ENCODE measurements at regions not wholly inside any gene's neighbourhood (a gene's known extent, or its start where the extent isn't known, plus 50 kb on each side); places are given as distances from the start of the nearest gene placed in this dataset.

DNA sequence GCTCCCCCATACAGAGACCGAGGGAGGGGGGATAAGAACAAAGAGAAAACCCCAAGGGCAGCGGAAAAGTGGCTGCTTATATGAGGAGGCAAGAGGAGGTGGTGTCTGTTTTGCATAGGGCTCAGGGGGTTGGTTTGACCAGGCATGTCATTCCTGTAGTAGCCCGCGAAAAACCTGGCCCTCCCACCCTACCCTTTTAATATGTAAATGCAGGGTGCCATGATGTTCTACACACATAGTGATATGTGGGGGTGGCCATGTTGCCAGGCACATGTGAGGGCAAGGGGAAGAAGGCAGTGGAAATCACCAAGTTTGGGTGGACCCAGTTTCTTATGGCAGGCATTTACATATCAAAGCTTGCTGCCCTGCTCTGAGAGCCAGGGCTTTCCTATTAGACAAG, 203.5 kb upstream of the UBL3 start:
- Histone ChIP-seq H3K4me3 (ENCODE audit: low read length) (peak overlapping the region; percentile 34; the same call in 1 of the 2 replicates), H3K27me3 (ENCODE audit: insufficient read depth, low read length) (no peaks in the 10 kb centered on the region), H3K27ac (ENCODE audit: low read length) (peak overlapping the region; percentile 85), H3K9me3 (ENCODE audit: insufficient read depth, low read depth, low read length) (peaks cover 22% of the 10 kb centered on the region), H3K36me3 (ENCODE audit: insufficient read depth, low read depth, low read length) (no peaks in the 10 kb centered on the region), H3K9ac (ENCODE audit: low read depth, low read length) (peak overlapping the region; percentile 81; the same call in 1 of the 2 replicates), H3K4me1 (ENCODE audit: insufficient read depth, low read length) (peaks cover 26% of the 10 kb centered on the region; the same call in 1 of the 2 replicates)

DNA sequence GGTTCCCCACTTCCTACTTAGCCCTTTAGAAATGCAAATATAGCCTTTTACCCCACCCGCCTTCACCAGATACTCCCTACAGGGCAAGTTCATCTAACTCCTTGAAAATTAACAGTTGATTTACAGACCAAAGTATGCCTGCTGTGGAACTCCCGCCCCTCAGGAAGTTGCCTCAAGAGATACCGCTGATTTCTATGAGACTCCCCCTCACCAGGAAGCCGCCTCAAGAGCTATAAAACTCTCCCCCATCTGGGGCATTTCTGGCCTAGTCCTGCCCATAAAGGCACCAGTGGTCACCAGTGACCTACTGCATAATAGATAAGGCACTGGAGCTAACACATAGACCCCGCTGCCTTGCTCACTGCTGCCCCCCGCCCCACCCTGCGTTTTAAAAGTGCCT, 201.7 kb upstream of the UBL3 start:
- H3K27ac ChIP-seq (ENCODE audit: low read length) = peak overlapping the region; percentile 53

DNA sequence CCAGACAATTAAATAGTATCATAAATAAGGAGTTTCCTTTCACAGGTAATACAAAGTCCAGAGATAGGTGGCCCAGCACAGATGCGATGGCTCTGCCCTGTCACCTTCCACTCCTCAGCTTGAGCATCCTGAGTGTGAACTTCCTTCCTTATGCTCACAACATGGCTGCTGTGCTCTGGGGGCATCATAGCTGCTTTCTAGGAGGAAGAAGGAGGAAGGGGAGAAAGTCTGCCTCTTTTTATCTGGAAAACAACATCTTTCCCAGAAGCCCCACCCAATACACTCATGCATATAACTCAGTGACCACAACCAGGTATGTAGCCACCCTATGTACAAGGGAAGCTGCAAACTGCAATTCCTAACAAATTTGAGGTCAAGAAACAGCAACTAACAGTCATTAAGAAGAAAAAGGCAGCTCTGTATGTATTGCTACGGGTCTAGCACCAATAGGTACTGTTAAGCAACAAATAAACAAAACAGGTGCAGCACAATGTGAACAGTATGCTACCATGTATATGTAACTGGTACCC, 201.2 kb upstream of the UBL3 start:
- Histone ChIP-seq H3K27ac (ENCODE audit: low read length) (peak overlapping the region; percentile 53), H3K4me3 (ENCODE audit: low read length) (peak overlapping the region; percentile 34; the same call in 1 of the 2 replicates), H3K9ac (ENCODE audit: low read depth, low read length) (peak overlapping the region; percentile 61; the same call in 1 of the 2 replicates), H3K4me1 (ENCODE audit: insufficient read depth, low read length) (peaks cover 26% of the 10 kb centered on the region; the same call in 1 of the 2 replicates), H3K9me3 (ENCODE audit: insufficient read depth, low read depth, low read length) (no peaks in the 10 kb centered on the region; the same call in 1 of the 2 replicates), H3K36me3 (ENCODE audit: insufficient read depth, low read depth, low read length) (no peaks in the 10 kb centered on the region), H3K27me3 (ENCODE audit: insufficient read depth, low read length) (no peaks in the 10 kb centered on the region)

More for the DNA sequence above, 201.7 kb upstream of the UBL3 start:
- peaks cover 4% of the 10 kb centered on the region; the same call in 1 of the 2 replicates for H3K9me3 ChIP-seq (ENCODE audit: insufficient read depth, low read depth, low read length)
- no peaks in the 10 kb centered on the region for H3K27me3 ChIP-seq (ENCODE audit: insufficient read depth, low read length)
- peaks cover 26% of the 10 kb centered on the region; the same call in 1 of the 2 replicates for H3K4me1 ChIP-seq (ENCODE audit: insufficient read depth, low read length)
- H3K9ac ChIP-seq (ENCODE audit: low read depth, low read length) = peak overlapping the region; percentile 61; the same call in 1 of the 2 replicates
- peak overlapping the region; percentile 34; the same call in 1 of the 2 replicates for H3K4me3 ChIP-seq (ENCODE audit: low read length)
- H3K36me3 ChIP-seq (ENCODE audit: insufficient read depth, low read depth, low read length) = no peaks in the 10 kb centered on the region

DNA sequence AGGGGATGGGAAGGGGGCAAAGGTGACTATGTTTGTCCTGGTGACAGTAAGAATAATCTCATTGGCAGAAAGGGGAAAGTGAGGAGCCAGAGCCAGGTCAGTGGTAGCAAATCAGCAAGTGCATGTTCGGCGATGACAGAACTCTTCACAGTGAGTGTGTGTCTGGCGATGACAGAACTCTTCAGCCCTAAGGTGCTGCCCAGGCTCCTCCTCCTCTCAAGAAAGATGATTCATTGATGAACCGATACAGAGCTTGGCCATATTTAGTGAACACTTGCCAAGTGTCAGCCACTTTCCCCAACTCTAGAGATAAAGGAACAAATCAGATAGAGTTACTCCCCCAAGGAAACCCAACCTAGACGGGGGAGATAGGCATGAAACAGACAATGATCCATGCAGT, 199.3 kb upstream of the UBL3 start:
- no peak overlapping the region for H3K4me3 ChIP-seq (ENCODE audit: low read length)
- H3K9me3 ChIP-seq (ENCODE audit: insufficient read depth, low read depth, low read length) = no peaks in the 10 kb centered on the region; the same call in 1 of the 2 replicates
- peaks cover 26% of the 10 kb centered on the region; the same call in 1 of the 2 replicates for H3K4me1 ChIP-seq (ENCODE audit: insufficient read depth, low read length)
- H3K9ac ChIP-seq (ENCODE audit: low read depth, low read length) = no peak overlapping the region
- H3K27me3 ChIP-seq (ENCODE audit: insufficient read depth, low read length) = no peaks in the 10 kb centered on the region
- H3K27ac ChIP-seq (ENCODE audit: low read length) = no peak overlapping the region
- no peaks in the 10 kb centered on the region for H3K36me3 ChIP-seq (ENCODE audit: insufficient read depth, low read depth, low read length)

DNA sequence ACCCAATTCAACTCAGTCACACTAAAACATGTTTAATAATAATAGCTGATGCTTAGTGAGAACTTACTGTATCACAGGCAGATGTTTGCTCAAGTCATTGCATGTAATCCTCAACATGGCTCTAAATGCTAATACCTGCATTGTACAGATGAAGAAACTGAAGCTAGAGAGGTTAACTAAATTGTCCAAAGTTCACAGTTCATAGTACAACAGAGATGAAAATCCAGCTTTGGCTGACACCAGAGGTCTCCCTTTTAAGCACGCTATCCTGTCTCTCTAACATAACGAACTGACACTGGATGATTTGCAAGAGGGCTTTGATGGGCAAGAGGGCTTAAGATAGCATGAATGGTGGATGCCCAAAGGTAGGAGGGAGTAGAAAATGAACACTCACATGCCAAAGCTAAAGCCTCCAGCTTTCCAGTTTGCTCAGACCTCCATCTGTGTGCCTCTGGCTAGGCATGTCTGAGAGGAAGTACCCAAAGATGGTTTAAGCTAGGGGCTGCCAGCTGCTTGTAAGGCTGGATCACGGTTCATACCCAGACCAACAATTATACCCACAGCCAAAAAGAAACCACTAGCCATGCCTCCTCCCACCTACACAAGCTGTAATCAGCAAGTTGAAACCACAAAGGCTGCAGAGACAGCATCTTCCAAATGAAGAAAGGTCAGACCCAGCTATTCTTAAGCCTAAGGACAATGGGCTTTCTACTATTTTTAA, 196.9 kb upstream of the UBL3 start:
- Histone ChIP-seq H3K4me3 (ENCODE audit: low read length) (no peak overlapping the region), H3K4me1 (ENCODE audit: insufficient read depth, low read length) (peaks cover 11% of the 10 kb centered on the region; the same call in 1 of the 2 replicates), H3K27ac (ENCODE audit: low read length) (no peak overlapping the region)

DNA sequence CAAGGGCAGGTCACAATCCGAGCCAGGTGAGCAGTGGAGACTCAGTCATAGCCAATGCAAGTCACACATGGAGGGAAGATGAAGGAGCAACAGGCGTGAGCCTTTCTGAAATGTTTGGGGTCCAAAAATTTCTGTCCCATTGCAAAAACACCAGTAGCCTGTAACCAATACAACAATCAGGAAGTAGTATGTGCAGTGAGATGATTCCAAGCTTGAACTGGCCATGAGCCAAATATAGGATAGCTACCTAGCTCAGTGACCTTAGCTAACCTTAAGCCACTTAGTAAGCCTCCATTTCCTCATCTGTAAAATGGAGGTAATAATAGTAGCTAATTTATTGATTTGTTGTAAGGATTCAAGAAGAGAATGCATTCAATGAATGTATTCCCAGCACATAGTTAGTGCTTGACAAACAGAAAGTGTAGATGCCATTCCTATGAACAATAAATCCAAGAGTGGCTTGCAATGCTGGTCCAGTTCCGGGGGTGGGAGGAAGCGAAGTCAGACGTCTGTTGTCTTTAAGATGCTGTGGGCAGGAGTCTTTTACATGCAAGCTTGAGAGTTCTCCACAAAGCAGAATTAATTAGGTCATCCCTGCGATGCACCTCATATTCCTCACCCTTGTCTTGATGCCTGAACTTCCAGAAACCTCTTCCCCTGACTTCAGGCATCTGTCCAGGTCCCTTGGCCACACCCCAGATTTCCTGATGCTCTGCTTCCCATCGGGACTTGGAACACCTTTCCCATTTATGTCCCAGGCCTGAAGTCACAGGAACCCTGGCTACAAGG, 195.7 kb upstream of the UBL3 start:
- Histone ChIP-seq H3K9me3 (ENCODE audit: insufficient read depth, low read depth, low read length) (no peaks in the 10 kb centered on the region), H3K9ac (ENCODE audit: low read depth, low read length) (no peak overlapping the region), H3K27me3 (ENCODE audit: insufficient read depth, low read length) (no peaks in the 10 kb centered on the region), H3K4me3 (ENCODE audit: low read length) (no peak overlapping the region), H3K27ac (ENCODE audit: low read length) (no peak overlapping the region), H3K36me3 (ENCODE audit: insufficient read depth, low read depth, low read length) (no peaks in the 10 kb centered on the region), H3K4me1 (ENCODE audit: insufficient read depth, low read length) (no peaks in the 10 kb centered on the region)

More for the DNA sequence above, 196.9 kb upstream of the UBL3 start:
- Histone ChIP-seq H3K27me3 (ENCODE audit: insufficient read depth, low read length) (no peaks in the 10 kb centered on the region), H3K9me3 (ENCODE audit: insufficient read depth, low read depth, low read length) (no peaks in the 10 kb centered on the region), H3K36me3 (ENCODE audit: insufficient read depth, low read depth, low read length) (no peaks in the 10 kb centered on the region), H3K9ac (ENCODE audit: low read depth, low read length) (no peak overlapping the region)

DNA sequence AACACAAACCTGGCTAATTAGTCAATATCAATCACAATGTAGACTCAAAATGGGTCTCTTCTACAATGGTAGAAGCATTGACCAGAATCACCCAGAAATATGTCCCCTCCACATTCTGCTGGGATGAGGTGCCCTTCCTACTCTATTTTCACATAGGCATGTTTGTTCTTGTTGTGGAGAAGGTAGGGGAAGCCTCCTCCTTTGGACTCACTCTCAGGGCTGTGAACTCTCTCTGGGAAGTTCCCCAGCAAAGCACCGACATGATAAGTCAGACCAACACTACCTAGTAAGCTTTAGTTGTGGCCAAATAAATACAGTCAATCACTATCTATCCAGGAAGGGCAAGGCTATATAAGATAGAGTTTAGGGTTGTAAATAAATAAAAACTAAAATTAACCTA, 194.5 kb upstream of the UBL3 start:
- no peak overlapping the region for H3K27ac ChIP-seq (ENCODE audit: low read length)
- no peaks in the 10 kb centered on the region for H3K36me3 ChIP-seq (ENCODE audit: insufficient read depth, low read depth, low read length)
- no peak overlapping the region for H3K4me3 ChIP-seq (ENCODE audit: low read length)
- H3K4me1 ChIP-seq (ENCODE audit: insufficient read depth, low read length) = no peaks in the 10 kb centered on the region
- H3K9me3 ChIP-seq (ENCODE audit: insufficient read depth, low read depth, low read length) = no peaks in the 10 kb centered on the region
- no peaks in the 10 kb centered on the region for H3K27me3 ChIP-seq (ENCODE audit: insufficient read depth, low read length)
- no peak overlapping the region for H3K9ac ChIP-seq (ENCODE audit: low read depth, low read length)

DNA sequence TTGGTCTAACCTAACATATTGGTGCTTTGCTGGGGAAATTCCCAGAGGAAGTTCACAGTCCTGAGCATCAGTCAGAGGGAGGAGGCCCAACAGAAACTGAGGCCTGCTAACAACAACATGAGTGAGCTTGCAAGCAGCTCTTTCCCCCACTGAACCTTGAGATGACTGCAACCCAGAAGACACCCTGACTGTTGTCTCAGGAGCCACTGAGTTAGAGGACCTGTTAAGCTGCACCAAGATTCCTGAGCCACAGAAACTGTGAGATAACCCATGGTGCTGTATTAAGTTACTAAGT, 193.2 kb upstream of the UBL3 start:
- no peaks in the 10 kb centered on the region for H3K36me3 ChIP-seq (ENCODE audit: insufficient read depth, low read depth, low read length)
- H3K9me3 ChIP-seq (ENCODE audit: insufficient read depth, low read depth, low read length) = no peaks in the 10 kb centered on the region
- H3K27me3 ChIP-seq (ENCODE audit: insufficient read depth, low read length) = no peaks in the 10 kb centered on the region; the same call in 1 of the 2 replicates
- H3K4me1 ChIP-seq (ENCODE audit: insufficient read depth, low read length) = peaks cover 7% of the 10 kb centered on the region; the same call in 1 of the 2 replicates
- H3K27ac ChIP-seq (ENCODE audit: low read length) = no peak overlapping the region
- no peak overlapping the region for H3K9ac ChIP-seq (ENCODE audit: low read depth, low read length)
- H3K4me3 ChIP-seq (ENCODE audit: low read length) = no peak overlapping the region

DNA sequence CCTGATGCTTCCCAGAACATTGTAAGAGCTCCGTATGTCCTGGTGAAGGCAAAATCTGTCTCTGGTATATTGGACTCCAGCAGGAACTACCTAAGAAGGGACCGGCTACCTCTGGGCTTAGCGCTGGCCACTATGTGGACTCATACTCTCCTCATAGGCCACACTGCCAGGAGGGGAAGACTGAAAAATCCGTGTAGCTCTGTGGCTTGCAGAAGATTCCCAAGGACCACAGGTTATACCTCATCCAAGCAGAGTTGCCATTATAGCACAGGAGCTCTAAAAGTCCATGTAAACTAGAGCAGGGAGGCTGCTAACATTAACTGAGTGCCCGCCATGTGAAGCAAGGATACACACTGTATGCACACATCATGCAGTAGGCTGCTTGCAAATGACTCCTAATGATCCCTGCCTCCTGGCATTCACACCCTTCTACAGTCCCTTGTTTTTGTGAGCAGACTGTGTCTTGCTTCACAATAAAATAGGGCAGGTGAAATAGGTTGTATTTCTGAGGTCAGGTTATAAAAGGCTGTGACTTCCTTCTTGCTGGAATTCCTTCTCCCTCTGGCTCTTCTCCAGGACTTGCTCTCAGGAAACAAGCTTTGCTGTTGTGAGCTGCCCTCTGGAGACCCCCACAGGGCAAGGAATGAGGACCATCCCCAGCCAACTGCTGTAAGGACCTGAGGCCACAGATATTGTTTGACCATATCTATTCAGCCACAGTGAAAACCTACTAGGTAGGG, 192.6 kb upstream of the UBL3 start:
- H3K36me3 ChIP-seq (ENCODE audit: insufficient read depth, low read depth, low read length) = no peaks in the 10 kb centered on the region
- H3K9me3 ChIP-seq (ENCODE audit: insufficient read depth, low read depth, low read length) = no peaks in the 10 kb centered on the region
- peaks cover 7% of the 10 kb centered on the region; the same call in 1 of the 2 replicates for H3K4me1 ChIP-seq (ENCODE audit: insufficient read depth, low read length)
- H3K27ac ChIP-seq (ENCODE audit: low read length) = no peak overlapping the region
- H3K4me3 ChIP-seq (ENCODE audit: low read length) = no peak overlapping the region
- no peak overlapping the region for H3K9ac ChIP-seq (ENCODE audit: low read depth, low read length)
- H3K27me3 ChIP-seq (ENCODE audit: insufficient read depth, low read length) = no peaks in the 10 kb centered on the region; the same call in 1 of the 2 replicates

DNA sequence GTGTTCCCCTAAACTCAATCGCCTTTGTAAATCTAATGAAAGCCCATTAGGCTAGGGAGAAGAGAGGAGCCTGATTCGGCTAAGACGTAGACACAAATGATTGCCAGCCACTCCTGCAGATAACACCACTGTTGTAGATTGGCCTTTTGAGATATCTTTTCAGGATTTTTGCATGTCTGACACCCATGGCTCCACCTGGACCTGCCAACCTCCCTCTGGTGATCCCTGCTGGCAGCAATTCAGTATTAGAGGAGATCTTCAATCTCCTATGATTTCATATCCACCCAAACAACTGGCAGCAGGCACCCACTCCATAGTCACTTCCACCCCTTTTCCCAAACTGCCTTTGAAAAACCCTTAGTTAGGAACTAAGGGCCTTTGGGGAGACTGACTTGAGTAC, 191.9 kb upstream of the UBL3 start:
- H3K4me3 ChIP-seq (ENCODE audit: low read length) = no peak overlapping the region
- H3K4me1 ChIP-seq (ENCODE audit: insufficient read depth, low read length) = peaks cover 12% of the 10 kb centered on the region; the same call in 1 of the 2 replicates
- no peaks in the 10 kb centered on the region for H3K36me3 ChIP-seq (ENCODE audit: insufficient read depth, low read depth, low read length)
- no peaks in the 10 kb centered on the region; the same call in 1 of the 2 replicates for H3K27me3 ChIP-seq (ENCODE audit: insufficient read depth, low read length)
- H3K9ac ChIP-seq (ENCODE audit: low read depth, low read length) = no peak overlapping the region
- no peak overlapping the region for H3K27ac ChIP-seq (ENCODE audit: low read length)
- H3K9me3 ChIP-seq (ENCODE audit: insufficient read depth, low read depth, low read length) = no peaks in the 10 kb centered on the region

DNA sequence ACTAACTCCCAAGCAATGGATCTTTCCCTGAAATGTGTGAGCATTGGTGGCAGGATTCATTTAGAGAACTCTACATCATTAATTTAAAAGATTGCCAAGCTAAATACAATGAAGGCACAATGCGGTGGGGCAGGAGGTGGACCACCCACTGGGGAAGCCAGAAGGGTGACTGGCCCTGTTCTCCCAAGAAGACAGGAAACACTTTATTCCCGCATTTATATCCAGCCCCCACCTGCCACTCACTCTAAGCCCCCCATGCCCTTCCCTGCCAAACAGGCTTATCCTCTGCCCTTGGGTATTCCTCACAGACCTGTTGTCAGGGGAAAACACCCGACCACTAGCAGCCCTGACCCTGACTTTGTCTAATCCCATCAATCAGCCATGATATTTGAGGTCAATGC, 189.1 kb upstream of the UBL3 start:
- no peaks in the 10 kb centered on the region; the same call in 1 of the 2 replicates for H3K27me3 ChIP-seq (ENCODE audit: insufficient read depth, low read length)
- no peaks in the 10 kb centered on the region for H3K9me3 ChIP-seq (ENCODE audit: insufficient read depth, low read depth, low read length)
- no peaks in the 10 kb centered on the region for H3K36me3 ChIP-seq (ENCODE audit: insufficient read depth, low read depth, low read length)
- no peak overlapping the region for H3K27ac ChIP-seq (ENCODE audit: low read length)
- H3K4me1 ChIP-seq (ENCODE audit: insufficient read depth, low read length) = peaks cover 12% of the 10 kb centered on the region; the same call in 1 of the 2 replicates
- H3K9ac ChIP-seq (ENCODE audit: low read depth, low read length) = no peak overlapping the region
- H3K4me3 ChIP-seq (ENCODE audit: low read length) = no peak overlapping the region

Data from iPS-20b (cell line).